Osteocyte (in vitro differentiated cells): ENCODE measurements at regions not wholly inside any gene's neighbourhood (a gene's known extent, or its start where the extent isn't known, plus 50 kb on each side); places are given as distances from the start of the nearest gene placed in this dataset.

Experiments
- DNase-seq: peaks from one replicate; pipeline ENCODE4 v3.0.0; 2021; ENCODE audit warnings: mixed read lengths; ENCODE audit not compliant: unreplicated experiment; ENCODE audit errors: extremely low spot score
- H3K27ac Mint-ChIP-seq: one replicate; pipeline ENCODE4 v1.8.0; 2021; ENCODE audit warnings: mild to moderate bottlenecking, mixed read lengths; ENCODE audit not compliant: unreplicated experiment
- H3K27me3 Mint-ChIP-seq: one replicate; pipeline ENCODE4 v1.8.0; 2021; ENCODE audit warnings: mixed read lengths; ENCODE audit not compliant: unreplicated experiment
- H3K36me3 Mint-ChIP-seq: one replicate; pipeline ENCODE4 v1.8.0; 2021; ENCODE audit warnings: mixed read lengths; ENCODE audit not compliant: unreplicated experiment
- H3K4me1 Mint-ChIP-seq: one replicate; pipeline ENCODE4 v1.8.0; 2021; ENCODE audit warnings: mixed read lengths; ENCODE audit not compliant: unreplicated experiment
- H3K4me3 Mint-ChIP-seq: one replicate; pipeline ENCODE4 v1.8.0; 2021; ENCODE audit warnings: mild to moderate bottlenecking, moderate library complexity, mixed read lengths; ENCODE audit not compliant: unreplicated experiment
- H3K9me3 Mint-ChIP-seq: one replicate; pipeline ENCODE4 v1.8.0; 2021; ENCODE audit warnings: mixed read lengths; ENCODE audit not compliant: unreplicated experiment
- CTCF ChIP-seq: fragments of 200-600 bp; sonication (generic); IDR thresholded peaks from 2 replicates; pipeline ENCODE4 v1.5.0; 2021; ENCODE audit warnings: antibody characterized with exemption, mild to moderate bottlenecking, moderate library complexity

- no peak overlapping the region for H3K4me3 Mint-ChIP-seq
Observed at GRCh38 chr13:23983671-23984070, 86.4 kb upstream of the C1QTNF9B start.

DNA sequence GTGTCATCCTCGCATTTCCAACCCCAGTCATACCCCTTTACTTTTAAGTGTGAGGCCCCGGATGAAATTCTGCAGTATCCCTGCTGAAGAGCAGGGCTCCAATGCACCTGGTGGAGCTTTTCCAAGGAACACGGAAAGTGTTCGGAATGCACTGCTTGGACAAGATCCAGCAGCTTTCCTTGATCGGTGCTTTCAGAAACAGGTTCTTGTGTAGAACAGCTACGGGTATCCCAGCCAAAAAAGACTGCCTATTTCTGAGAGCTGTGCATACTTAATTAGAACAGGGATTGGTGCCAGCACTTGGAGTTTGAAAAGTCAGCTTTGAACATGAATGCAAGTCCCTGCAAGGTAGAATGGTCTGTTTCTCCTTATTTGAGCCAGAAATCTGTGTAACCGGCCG is 87.2 kb upstream of the C1QTNF9B start:
- peaks cover 4% of the 10 kb centered on the region for H3K4me1 Mint-ChIP-seq
- no peak overlapping the region for H3K27ac Mint-ChIP-seq
- H3K4me3 Mint-ChIP-seq: no peak overlapping the region

More at GRCh38 chr13:23983671-23984070, 86.4 kb upstream of the C1QTNF9B start:
- peaks cover 11% of the 10 kb centered on the region for H3K4me1 Mint-ChIP-seq
- peaks cover 12% of the 10 kb centered on the region for H3K27me3 Mint-ChIP-seq
- TF ChIP-seq CTCF: no peak
- no peaks in the 10 kb centered on the region for H3K9me3 Mint-ChIP-seq
- H3K36me3 Mint-ChIP-seq: no peaks in the 10 kb centered on the region
- no peak for DNase-seq
- no peak overlapping the region for H3K27ac Mint-ChIP-seq

GRCh38 chr13:23985060-23985459 is 87.8 kb upstream of the C1QTNF9B start:
- Mint-ChIP-seq H3K36me3 (no peaks in the 10 kb centered on the region), H3K4me3 (no peak overlapping the region), H3K27me3 (peaks cover 9% of the 10 kb centered on the region), H3K9me3 (no peaks in the 10 kb centered on the region), H3K27ac (no peak overlapping the region), H3K4me1 (peaks cover 1% of the 10 kb centered on the region)
- DNase-seq: no peak
- TF ChIP-seq CTCF: no peak

More for the DNA sequence above, 87.2 kb upstream of the C1QTNF9B start:
- Mint-ChIP-seq H3K36me3 (no peaks in the 10 kb centered on the region), H3K27me3 (peaks cover 12% of the 10 kb centered on the region), H3K9me3 (no peaks in the 10 kb centered on the region)
- TF ChIP-seq CTCF: no peak
- DNase-seq: no peak

DNA sequence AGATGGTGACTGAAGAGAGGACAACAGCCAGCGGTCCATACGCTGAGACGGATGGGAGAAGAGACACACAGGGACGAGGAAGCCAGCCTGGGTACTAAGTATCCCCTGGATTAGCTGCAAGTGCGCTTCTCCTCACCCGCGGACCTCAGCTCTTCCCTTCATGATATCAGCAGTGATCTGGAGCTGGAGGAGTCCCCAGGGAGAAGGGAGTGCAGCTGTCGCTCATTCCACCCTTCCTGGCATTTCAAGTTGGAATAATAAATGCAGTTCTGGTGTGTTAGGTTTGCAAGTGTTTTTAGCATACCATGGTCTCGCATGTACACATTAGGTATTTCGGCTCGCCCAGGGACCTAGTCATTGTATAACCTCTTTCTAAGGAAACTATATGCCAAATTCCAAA is 88.5 kb upstream of the C1QTNF9B start:
- Mint-ChIP-seq H3K27ac (no peak overlapping the region), H3K36me3 (no peaks in the 10 kb centered on the region), H3K4me3 (no peak overlapping the region), H3K4me1 (no peaks in the 10 kb centered on the region), H3K27me3 (peaks cover 17% of the 10 kb centered on the region), H3K9me3 (no peaks in the 10 kb centered on the region)
- no peak for TF ChIP-seq CTCF
- no peak for DNase-seq

DNA sequence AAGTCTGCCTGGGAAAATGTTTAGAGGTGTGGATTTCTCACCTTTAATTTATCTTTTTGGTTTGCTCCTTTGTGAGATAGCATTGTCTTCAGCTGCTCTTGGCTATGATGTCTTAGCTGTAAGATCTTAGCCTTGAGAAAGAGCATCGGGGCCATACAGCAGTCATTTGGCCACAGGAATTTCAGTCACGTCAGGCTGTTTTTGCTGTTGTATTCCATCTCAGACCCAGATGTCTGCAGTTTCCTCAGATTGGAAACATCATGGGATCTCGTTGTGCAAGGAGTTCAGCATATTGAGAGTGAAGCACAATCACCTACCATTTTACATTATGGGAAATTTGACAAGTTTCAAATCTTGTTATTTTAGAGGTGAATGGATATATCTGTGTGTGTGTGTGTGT is 89.3 kb upstream of the C1QTNF9B start:
- peaks cover 18% of the 10 kb centered on the region for H3K27me3 Mint-ChIP-seq
- no peaks in the 10 kb centered on the region for H3K9me3 Mint-ChIP-seq
- no peaks in the 10 kb centered on the region for H3K36me3 Mint-ChIP-seq
- DNase-seq: no peak
- H3K4me3 Mint-ChIP-seq: no peak overlapping the region
- H3K27ac Mint-ChIP-seq: no peak overlapping the region
- no peak for TF ChIP-seq CTCF
- no peaks in the 10 kb centered on the region for H3K4me1 Mint-ChIP-seq
